ENCODE measurements at regions not wholly inside any gene's neighbourhood (a gene's known extent, or its start where the extent isn't known, plus 50 kb on each side); places are given as distances from the start of the nearest gene placed in this dataset.

DNA sequence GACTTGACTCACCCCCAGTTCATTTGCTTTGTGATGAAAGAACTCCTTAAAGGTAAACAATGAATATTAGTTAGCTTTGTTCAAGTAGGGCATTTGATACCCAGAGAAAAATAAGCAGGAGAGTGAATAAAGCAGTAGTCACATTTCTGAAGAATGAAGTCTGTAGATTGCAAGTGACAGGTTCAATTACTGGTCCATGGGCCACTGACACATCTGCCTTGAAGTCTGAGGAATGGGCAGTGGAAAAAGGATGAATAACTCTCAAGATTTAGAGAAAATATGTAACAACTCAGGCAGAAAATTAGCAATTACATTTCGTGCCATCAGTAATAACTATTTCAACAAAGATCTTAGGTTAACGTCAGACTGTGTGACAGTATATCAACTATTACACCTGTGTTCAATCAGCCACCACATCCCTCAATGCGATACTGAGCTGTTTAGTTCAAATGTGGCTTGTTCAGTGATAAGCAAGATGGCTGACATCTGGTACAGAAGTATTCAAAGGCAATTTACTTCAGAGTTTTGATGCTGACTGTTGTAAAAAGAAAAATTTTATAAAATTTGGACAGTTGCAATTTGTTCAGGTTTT lies 1890.7 kb upstream of the NUDT12 start:
- DNase-seq, result no peak

DNA sequence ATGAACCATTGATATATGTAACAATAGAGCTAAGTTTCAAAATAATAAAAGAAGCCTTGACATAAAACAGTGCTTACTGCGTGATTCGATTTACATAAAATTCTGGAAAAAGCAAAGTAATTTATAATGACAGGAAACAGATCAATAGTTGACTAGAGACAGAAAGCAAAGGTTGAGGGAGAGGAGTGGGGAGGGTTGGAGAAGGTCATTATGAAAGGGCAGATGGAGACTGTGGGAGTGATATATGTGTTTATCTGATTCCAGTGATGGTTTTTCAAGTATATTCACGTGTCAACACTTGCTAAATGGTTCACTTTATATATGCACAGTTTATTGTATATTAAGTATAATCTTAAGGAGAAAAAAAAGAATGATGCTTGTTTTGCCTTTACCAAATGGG lies 1885.7 kb upstream of the NUDT12 start:
- DNase-seq, result no peak

DNA sequence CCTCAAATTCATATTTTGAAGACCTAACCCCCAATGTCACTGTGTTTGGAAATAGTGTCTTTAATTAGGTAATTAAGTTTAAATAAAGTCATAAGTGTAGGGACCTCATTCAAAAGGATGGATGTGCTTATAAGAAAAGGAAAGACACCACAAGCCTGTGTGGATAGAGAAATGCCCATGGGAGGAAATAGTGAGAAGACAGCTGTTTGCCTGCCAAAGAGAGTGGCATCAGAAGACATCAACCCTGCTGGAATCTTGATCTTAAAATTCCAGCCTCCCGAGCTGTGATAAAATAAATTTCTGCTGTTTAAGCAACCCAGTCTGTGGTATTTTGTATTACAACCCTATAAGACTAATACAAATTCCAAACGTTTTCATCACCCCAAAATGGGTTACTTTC lies 1867.9 kb upstream of the NUDT12 start:
- no peak for DNase-seq

DNA sequence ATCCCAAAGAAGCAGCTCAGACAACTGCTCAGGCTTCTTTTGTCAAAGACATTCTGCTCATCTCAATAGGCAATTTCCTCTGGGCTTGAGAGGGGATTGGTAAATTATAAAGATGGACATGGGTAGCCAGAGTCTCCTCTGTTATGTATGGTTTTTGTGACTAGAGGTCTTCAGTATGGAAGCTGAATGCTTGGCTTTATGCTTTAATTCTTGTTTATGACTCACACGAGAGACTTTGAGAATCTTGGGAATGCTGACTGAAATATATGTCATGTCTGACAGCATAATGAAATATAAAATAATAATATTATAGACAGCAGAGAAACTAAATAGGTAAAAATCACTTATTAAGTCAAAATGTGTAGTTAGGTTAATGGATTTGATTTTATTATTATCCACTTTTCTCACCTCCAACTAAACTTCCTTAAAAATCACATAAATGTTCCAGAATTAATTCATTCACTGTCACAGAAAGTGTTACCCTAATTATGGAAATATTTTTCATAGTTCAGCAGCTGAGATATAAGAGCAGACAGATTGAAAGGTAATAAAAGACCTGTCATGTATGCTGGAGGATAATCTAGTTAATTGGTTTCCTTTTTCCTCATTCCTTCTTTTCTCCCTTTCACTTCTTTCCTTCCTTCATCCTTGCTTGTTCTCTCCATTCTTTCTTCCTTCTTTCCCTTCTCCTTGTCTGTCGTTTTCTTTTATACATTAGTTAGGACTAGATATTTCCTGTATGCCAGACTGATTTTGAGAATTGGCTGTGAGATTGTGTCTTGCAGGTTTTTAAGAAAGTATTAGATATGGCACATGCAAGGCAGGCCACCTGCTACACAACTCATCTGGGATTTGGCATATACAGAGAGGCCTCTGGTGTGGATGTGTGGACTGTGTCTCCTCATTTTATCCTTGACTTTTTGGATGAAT lies 1866.1 kb upstream of the NUDT12 start:
- no peak for DNase-seq

DNA sequence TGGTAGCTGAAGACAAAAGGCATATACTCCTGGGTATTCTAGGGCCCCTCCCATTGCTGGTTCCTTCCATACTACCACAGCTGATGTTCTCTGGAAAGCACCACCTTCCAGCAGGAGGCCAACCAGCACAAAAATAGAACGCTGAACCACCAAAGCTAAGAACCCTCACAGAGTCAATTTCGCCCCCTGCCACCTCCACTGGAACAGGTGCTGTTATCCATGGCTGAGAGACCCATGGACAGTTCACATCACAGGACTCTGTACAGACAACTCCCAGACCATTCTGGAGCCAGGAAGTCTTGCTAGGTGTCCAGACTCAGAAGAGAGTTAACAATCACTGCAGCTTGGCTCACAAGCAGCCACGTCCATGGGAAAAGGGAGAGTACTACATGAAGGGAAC lies 1851.5 kb upstream of the NUDT12 start:
- no peak for DNase-seq

DNA sequence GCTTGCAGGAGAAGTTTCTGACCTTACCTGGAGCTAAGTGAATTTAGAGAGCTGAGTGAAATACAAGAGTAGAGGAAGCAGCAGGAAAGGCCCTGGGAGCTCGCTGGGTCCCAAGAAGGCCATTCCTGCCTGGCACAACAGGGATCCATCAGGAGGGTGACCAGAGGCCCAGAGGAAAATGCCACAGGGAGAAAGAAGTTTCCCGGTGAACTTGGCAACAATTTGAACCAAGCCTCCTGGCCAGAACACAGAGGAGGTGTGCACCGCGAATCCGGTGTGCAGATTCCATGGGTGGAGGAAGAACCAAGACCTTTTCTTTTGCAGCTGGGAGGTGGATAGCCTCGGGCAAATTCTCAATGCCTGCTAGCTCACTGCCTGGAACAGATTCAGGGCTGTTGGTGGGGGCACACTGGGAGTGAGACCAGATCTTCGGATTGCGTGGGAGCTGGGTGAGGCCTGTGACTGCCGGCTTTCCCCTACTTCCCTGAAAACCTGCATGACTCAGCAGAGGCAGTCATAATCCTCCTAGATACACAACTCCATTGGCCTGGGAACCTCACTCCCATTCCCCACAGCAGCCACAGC lies 1850.9 kb upstream of the NUDT12 start:
- no peak for DNase-seq

DNA sequence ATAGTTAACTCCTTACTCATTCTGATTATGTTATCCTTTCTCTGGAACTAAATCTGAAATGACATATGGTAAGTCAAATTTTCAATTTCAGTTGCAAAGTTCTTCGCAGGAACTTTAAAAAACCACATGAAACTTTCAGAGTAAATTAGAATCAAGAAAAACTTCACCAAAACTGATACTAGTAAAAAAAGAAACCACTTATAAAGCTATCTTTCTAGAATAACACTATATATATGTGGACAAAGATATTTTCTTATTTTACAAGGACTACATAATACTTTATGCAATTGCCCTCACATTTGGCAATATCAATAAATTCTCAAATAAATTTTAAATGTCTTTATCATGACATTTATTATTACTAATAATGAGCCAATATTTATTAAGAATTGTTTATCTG lies 1847.1 kb upstream of the NUDT12 start:
- DNase-seq, result no peak

DNA sequence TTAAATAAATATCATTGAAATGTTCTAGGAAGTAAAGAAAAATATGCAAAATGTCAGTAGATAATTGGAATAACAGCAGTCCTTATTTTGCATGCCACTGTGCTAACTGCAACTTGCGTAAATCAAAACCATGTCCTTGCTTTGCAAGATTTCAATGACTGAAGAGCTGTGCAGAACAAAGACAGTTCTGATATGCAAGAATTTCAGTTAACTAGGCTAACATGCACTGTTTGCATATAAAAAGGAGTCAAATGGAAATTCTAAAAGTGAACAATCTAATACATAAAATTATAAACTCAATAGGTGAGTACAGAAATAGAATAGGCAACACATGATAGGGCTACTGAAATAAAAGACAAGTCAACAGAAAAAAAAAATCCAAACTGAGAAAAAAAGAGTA lies 1844.6 kb upstream of the NUDT12 start:
- no peak for DNase-seq

DNA sequence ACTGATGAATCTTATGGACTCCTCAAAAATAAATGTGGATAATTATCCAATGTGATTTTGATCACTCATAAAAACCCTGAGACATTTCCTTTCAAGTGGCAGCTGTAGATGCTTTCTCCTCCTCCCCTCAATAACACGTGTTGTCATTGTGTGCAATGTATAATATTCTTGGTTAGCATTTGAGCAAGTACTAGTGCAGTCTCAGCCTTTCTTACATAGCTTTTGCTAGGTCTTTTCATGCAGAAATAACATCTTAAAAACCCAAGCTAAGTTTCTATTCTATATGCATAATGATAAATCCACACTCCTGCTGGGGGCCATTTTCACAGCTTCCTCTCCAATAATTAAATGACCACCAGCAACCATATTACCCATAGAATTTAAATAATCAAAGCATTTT lies 1835.2 kb upstream of the NUDT12 start:
- no peak for DNase-seq

DNA sequence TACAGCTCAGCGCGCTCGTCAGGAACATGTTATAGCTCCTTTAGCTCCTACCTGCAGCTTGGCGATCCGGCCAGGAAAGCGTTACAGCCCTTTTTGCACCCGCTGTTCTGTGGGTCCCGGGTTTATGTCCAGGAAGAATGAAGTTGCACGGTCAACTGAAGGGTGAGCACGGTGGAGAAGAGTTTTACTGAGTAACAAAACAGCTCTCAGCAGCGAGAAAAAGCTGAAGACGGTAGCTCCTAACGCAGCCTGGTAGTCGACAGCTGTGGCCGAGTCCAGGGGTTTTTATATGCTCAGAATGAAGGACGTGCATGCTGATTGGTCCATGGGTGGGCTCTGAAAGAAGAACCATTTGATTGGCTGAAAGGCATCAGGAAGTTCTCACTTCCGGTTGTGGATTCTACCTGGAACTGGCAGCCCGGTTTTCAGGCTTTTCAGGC lies 1830.1 kb upstream of the NUDT12 start:
- no peak for DNase-seq

DNA sequence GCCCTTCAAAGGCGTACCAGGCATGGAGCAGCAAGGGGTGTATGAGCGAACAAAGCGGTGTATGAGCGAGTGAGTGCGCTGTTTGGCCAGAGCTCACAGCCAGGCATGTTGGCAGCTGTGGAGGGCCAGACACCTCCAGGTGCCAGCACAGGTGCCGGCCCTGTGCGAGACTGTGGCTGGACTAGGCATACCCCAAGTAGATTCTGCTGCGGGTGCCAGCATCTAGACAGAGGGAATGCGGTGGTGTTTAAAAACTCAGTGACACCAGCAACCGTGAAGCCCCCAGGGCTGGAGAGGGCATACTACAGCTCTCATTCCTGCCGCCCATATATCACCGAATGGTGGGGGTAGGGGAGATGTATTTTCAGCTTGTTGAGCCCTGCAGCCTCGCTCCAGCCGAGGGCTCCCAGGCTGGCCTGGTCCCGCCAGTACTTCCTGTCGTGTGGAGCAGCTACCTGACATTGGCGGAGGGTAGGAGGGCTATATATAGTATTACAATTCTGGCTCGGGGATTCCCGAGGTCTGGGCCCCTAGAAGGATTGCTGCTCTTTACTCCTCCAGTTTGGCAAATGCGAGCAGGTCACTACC lies 1829.6 kb upstream of the NUDT12 start:
- DNase-seq, result no peak

DNA sequence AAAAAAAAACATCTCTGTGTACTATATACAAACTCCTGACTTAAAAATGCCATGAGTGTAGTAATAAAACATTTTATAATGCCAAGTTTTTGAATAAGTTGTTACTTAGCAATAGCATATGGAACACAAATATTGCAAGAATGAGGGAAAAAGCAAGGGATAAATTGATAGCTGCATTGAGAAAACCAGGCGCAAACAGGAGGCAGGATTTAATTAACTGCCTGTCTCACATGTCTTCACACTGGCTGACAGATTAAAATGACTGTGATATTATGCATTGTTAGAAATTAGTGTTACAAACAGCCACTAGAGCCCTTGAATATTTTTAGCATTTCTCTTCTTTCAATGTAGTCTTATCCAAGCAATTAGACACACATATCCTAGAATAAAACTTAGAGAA lies 1817.5 kb upstream of the NUDT12 start:
- no peak for DNase-seq

DNA sequence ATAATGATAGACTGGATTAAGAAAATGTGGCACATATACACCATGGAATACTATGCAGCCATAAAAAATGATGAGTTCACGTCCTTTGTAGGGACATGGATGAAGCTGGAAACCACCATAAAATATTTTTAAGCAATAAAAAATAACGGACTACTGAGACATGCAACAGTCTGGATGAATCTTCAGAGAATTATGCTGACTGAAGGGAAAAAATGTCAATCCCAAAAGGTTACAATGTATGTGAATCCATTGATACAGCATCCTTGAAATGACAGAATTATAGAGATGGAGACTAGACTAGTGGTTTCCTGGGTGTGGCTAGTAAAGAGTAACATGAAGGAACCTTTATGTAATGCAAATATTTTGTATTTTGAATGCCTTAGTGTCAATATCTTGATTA lies 1808.6 kb upstream of the NUDT12 start:
- DNase-seq, result no peak

DNA sequence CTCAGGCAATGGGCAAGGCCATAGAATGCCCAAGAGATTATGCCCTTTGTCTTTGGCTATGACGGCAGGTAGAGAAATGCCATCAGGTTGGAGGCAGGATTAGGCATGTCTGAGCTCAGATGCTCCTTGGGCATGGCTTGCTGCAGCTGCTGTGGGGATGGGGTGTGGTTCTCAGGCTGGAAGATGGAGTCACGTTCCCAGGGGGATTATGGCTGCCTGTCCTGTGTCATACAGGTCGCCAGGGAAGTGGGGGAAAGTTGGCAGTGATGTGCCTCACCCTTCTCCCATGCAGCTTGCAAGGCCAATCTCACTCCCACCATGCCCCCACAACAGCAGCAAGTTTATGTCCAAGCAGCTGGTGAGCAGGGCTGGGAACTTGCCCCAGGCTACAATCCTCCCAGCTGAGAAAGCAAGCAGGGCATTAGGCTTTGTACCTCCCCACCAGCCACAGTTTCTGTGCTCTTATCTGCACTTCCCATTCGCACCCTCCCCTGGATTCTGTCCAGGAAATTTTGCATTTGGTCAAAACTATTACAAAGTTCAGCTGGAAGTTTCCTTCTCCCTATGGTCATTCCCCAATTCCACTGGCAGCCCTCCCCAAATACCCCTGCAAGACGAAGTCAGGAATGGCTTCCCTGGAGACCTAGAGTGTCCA lies 1788.0 kb upstream of the NUDT12 start:
- no peak for DNase-seq

DNA sequence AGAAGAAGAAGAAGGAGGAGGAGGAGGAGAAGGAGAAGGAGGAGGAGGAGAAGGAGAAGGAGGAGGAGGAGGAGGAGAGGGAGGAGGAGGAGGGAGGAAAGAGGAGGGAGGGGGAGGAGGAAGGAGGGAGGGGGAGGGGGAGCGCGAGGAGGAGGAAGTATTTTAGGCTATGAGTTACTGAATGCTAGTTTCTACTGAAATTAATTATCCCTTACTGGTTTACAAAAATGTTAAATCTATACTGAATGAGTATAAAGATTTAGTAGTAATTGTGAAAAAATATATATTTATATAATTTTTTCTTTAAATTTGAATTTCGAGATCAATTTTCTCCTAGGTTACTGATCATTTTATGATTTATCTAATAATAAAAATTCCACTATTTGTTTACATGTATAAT lies 1769.0 kb upstream of the NUDT12 start:
- DNase-seq, result no peak

DNA sequence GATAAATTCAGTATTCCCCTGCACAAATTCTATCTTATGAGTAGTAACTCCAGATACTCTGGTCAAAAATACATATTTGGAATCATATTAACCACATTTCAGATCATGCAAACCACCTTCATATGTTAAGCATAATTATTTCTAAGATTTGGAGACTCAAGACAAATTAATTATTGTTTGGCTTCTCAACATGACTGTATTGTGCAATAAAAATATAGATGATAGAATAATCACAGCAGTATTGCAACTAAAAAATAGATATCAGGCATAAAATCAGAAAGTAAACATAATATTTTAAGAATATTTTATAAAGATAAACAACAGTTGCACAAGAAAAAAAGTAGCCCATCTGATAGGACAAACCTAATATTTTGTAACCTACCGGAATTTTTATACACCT lies 1767.6 kb upstream of the NUDT12 start:
- no peak for DNase-seq

DNA sequence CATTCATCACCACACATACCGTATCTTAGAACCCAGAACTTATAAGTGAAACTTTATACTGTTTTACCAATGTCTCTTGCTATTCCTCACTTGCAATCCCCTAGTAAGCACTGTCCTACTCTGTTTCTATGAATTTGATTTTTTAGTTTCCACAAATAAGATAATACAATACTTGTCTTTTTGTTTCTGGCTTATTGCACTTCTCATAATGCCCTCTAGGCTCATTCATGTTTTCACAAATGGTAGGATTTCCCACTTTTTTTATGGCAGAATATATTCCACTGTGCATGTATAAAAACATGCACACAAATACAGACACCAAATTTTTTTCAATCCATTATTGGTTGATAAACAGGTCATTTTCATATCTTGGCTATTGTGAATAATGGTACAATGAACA lies 1742.3 kb upstream of the NUDT12 start:
- no peak for DNase-seq

DNA sequence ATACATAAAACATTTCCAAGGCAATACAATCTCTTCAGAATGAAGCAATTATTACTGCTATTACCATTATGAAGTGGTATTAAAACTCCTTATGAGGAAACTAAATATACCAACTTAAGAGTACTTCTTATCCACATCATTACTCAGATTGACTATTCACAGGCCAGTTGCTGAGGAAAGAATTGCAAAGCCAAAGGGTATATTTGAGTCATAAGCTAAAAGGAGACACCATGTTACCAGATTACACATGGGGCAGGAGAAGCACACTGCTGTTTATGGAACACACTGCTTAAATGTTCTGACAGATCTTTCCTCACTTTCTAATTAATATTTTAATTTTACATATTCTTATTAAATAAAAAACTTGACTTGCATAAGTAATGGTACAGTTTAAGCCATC lies 1726.4 kb upstream of the NUDT12 start:
- no peak for DNase-seq

DNA sequence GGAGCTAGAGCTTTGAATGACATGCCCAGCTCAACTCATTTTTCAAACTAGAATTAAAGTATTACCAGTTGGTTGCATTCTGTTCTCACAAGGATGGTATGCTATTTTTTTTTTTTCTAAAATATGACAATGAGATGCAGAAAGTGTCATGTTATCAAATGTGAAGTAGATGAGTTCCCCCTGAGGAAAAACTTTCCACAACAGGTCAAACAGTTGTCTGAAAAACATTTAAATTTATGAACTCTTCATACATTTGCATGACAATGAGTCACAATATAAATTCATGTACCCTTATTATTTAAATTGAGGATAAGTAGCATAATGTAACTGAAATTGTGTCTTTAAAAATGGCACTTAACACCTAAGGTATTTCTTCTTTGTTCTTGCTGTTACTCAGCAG lies 1720.5 kb upstream of the NUDT12 start:
- no peak for DNase-seq

DNA sequence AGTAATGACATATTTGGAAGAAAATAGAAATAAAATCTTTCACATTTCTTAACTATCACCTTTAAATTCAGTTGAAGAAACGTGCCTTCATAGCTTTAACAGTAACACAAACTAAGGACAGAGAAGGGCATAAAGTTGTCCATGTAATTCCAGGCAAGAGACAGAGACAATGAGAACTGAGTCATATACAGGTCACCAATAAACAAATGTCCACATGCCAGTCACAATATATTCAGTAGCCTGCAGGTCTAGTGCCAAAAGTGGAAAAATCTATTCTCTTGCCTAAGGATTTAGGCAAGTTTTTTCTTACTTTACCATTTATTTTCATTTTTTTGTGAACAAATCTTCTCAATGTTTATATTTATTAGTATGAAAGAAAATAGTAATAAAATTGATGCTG lies 1711.5 kb upstream of the NUDT12 start:
- DNase-seq, result no peak

DNA sequence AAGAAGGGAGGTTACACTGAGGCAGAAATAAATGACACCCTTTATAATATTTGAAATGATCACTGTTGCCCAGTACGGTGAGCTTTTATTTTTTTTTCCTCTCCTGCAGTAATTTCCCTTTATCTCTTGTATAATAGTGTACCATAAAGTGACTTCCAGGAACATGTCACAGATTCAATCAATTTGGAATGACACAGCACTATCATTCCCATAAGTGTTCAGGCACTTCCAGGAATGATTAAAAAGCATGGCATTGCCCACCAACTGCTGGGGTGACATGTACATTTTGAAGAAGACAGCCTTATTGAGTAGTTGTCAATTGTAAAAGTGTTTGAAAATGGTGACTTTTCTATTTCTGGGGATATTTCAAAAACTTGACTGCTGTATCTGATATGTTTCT lies 1700.9 kb upstream of the NUDT12 start:
- no peak for DNase-seq

DNA sequence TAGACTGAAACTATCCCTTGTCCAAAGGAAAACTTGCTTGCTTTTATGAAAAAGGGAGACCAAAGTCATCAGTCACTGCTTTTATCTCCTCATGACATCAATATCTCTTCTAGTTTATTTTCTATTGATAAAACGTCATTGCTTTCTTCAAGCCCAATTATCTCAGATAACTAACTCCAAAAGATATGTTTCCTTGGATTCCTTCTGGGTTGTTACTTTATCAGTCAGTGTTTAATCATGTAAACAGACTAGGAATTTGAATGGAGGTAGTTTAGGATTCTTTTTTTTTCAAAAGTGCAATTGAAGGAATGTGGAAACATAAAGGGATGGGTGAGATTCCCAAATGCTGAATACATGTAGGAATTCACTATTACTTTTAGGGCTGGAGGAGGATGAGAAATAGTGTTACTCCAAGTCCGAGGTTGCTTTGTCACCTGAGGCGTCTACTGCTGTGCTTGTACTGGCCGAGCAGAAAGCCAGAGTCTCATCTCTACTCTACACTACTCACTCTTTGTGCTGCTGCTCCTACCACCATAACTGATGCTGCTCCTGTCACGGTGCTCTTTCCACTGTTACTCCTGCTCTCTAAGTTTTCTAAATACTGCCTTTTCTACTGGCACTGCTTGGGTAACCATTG lies 1697.1 kb upstream of the NUDT12 start:
- DNase-seq, result no peak

DNA sequence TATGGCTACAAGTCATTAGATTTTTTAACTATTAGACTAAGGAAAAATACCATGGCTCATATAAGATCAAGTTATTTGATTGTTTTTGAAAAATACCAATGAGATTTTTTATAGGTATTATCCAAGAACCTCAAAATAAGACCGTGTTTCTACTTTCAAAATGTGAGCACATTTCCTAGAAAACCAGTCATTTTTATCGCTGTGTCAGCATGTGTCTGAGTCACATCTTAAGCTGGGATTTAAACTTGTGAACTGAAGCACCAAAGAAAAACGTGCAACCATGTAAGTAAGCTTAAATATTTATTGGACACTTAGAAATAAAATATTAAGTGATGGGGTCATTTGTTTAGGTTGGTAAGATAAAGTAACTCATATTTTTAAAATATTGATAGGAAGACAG lies 1676.0 kb upstream of the NUDT12 start:
- DNase-seq, result no peak
